Transverse colon (tissue), 4 donors: ENCODE measurements at regions not wholly inside any gene's neighbourhood (a gene's known extent, or its start where the extent isn't known, plus 50 kb on each side); places are given as distances from the start of the nearest gene placed in this dataset.

Experiments
- DNase-seq: peaks from one replicate; pipeline ENCODE4 v3.0.0-alpha.2; 2019
- H3K27ac ChIP-seq, 4 donors: fragments of 200-600 bp; sonication (generic); 2 replicates each; pipeline ENCODE4 v1.5.1; 2016 to 2018; ENCODE audit warnings: inconsistent platforms in 4 of 4
- H3K27me3 ChIP-seq: fragments of 200-600 bp; sonication (generic); 2 replicates; pipeline ENCODE4 v1.5.1; 2017; ENCODE audit warnings: inconsistent platforms
- H3K36me3 ChIP-seq, 4 donors: fragments of 200-600 bp; sonication (generic); 2 replicates each; pipeline ENCODE4 v1.5.1; 2017 to 2019; ENCODE audit warnings: inconsistent platforms in 4 of 4
- H3K4me1 ChIP-seq, 4 donors: fragments of 200-600 bp; sonication (generic); 2 replicates each; pipeline ENCODE4 v1.5.1; 2017 to 2020; ENCODE audit warnings: inconsistent platforms in 4 of 4
- H3K4me3 ChIP-seq, 4 donors: fragments of 200-600 bp; sonication (generic); 1 replicate in 1 of 4; 2 replicates in 3 of 4; pipeline versions ENCODE4 v1.5.1 to v1.6.1; 2017 to 2019; ENCODE audit warnings: inconsistent platforms in 4 of 4
- H3K9me3 ChIP-seq, 2 donors: fragments of 200-600 bp; sonication (generic); 2 replicates each; pipeline ENCODE4 v1.5.1; 2017 to 2019; ENCODE audit warnings: inconsistent platforms in 2 of 2
- CTCF ChIP-seq, 5 experiments: fragments of 200-600 bp in 3 of 5; fragments of 450-650 bp in 2 of 5; sonication (generic) in 3 of 5; IDR thresholded peaks; 1 replicate in 2 of 5; 2 replicates in 3 of 5; pipeline ENCODE4 v1.5.1; 2016 to 2017; ENCODE audit warnings: antibody characterized with exemption in 5 of 5, inconsistent platforms in 3 of 5, mild to moderate bottlenecking in 2 of 5, moderate library complexity in 1 of 5
- EP300 ChIP-seq: sonication (generic); formaldehyde crosslinking; IDR thresholded peaks from one replicate; pipeline ENCODE4 v1.6.1; 2017; ENCODE audit warnings: antibody characterized with exemption, low read depth
- POLR2A ChIP-seq: fragments of 450-650 bp; IDR thresholded peaks from one replicate; pipeline ENCODE4 v1.6.1; 2016; ENCODE audit warnings: antibody characterized with exemption, mild to moderate bottlenecking, moderate library complexity
- POLR2AphosphoS5 ChIP-seq, 3 donors: sonication (generic); formaldehyde crosslinking; IDR thresholded peaks; one replicate each; pipeline ENCODE4 v1.6.1; 2016; ENCODE audit warnings: antibody characterized with exemption in 3 of 3
- WGBS, 2 donors: methylation state at CpG; one replicate each; pipeline ENCODE4 v1.1.5; 2018; ENCODE audit warnings: low coverage in 1 of 2; 5-methylcytosine and 5-hydroxymethylcytosine counted together
- in situ Hi-C, 4 donors: fragments of 200-750 bp; cut with MboI; loops; one replicate each; pipeline versions ENCODE4 v1.15.0 to v1.15.1; 2017; ENCODE audit warnings: low sequenced_read_pairs in 3 of 4, low pct_ligation_motif_present in 1 of 4, low pct_unique_long_range_greater_than_20kb in 1 of 4
- intact Hi-C: fragments of 100-400 bp; cut with DNase I; formaldehyde crosslinking; loops from one replicate; pipeline ENCODE4 v1.15.1; 2023; ENCODE audit warnings: low total_unique reads

- peak; percentile 10 for DNase-seq
- no peaks in the 10 kb centered on the region for H3K9me3 ChIP-seq
- intact Hi-C loops (no loop called here), in situ Hi-C loops (no loop called here)
- peaks cover 0 to 13% (median 2%) of the 10 kb centered on the region in 4 donors for H3K4me1 ChIP-seq
- TF ChIP-seq POLR2AphosphoS5 (IDR thresholded peaks at IDR 0.05) (peak; percentile 55 to 65 (median 59)), CTCF (IDR thresholded peaks at IDR 0.05) (no peak)
- H3K4me3 ChIP-seq = no peak overlapping the region
- H3K27me3 ChIP-seq = no peaks in the 10 kb centered on the region
- peak overlapping the region in 3 of 4 donors; percentile 39 to 64 (median 42) for H3K27ac ChIP-seq
- no peaks in the 10 kb centered on the region for H3K36me3 ChIP-seq
- WGBS, 2 donors = 45 to 48% methylated on average over 6 of the region's 6 CpGs
Measured at GRCh38 chr1:192951691-192952460, 107.3 kb downstream of the UCHL5 start.

- peak overlapping the region in 3 of 4 donors; percentile 39 to 64 (median 42) for H3K27ac ChIP-seq
Measured at GRCh38 chr1:192952646-192953045, 106.5 kb downstream of the UCHL5 start.

GRCh38 chr1:192954705-192955265 is 104.4 kb downstream of the UCHL5 start:
- DNase-seq = no peak
- Histone ChIP-seq H3K27me3 (no peaks in the 10 kb centered on the region), H3K36me3 (no peaks in the 10 kb centered on the region), H3K9me3 (no peaks in the 10 kb centered on the region), H3K4me1 (peaks cover 0 to 13% (median 2%) of the 10 kb centered on the region in 4 donors), H3K27ac (no peak overlapping the region), H3K4me3 (no peak overlapping the region)
- WGBS, 2 donors = 52 to 71% methylated on average over 7 of the region's 7 CpGs
- intact Hi-C loops = no loop called here
- TF ChIP-seq EP300 = no peak
- in situ Hi-C loops = no loop called here

More at GRCh38 chr1:192952646-192953045, 106.5 kb downstream of the UCHL5 start:
- H3K9me3 ChIP-seq = no peaks in the 10 kb centered on the region
- TF ChIP-seq EP300 = no peak
- no peak for TF ChIP-seq POLR2AphosphoS5 (IDR thresholded peaks at IDR 0.05)
- no peak for TF ChIP-seq POLR2A
- no peak for TF ChIP-seq CTCF (IDR thresholded peaks at IDR 0.05)
- H3K27me3 ChIP-seq = no peaks in the 10 kb centered on the region
- H3K4me3 ChIP-seq = no peak overlapping the region
- intact Hi-C loops (no loop called here), in situ Hi-C loops (no loop called here)
- no peak for DNase-seq
- 76 to 92% methylated on average over 2 of the region's 2 CpGs for WGBS, 2 donors
- peaks cover 0 to 13% (median 2%) of the 10 kb centered on the region in 4 donors for H3K4me1 ChIP-seq
- no peaks in the 10 kb centered on the region for H3K36me3 ChIP-seq

- H3K27me3 ChIP-seq = no peaks in the 10 kb centered on the region
- no peak overlapping the region for H3K4me3 ChIP-seq
- no peaks in the 10 kb centered on the region for H3K9me3 ChIP-seq
- H3K27ac ChIP-seq = no peak overlapping the region
- DNase-seq = no peak
- no peaks in the 10 kb centered on the region for H3K4me1 ChIP-seq
- in situ Hi-C loops = no loop called here
- TF ChIP-seq POLR2AphosphoS5 (IDR thresholded peaks at IDR 0.05) = no peak
- no peak for TF ChIP-seq POLR2A
- TF ChIP-seq EP300 = no peak
- TF ChIP-seq CTCF (IDR thresholded peaks at IDR 0.05) = no peak
- intact Hi-C loops = no loop called here
- H3K36me3 ChIP-seq = no peaks in the 10 kb centered on the region
Measured at GRCh38 chr1:192958350-192958749, 100.8 kb downstream of the UCHL5 start.

GRCh38 chr1:192958871-192959270 is 100.3 kb downstream of the UCHL5 start:
- Histone ChIP-seq H3K27ac (no peak overlapping the region), H3K9me3 (no peaks in the 10 kb centered on the region), H3K4me3 (no peak overlapping the region), H3K36me3 (no peaks in the 10 kb centered on the region), H3K4me1 (no peaks in the 10 kb centered on the region), H3K27me3 (no peaks in the 10 kb centered on the region)
- TF ChIP-seq EP300 (no peak), POLR2A (no peak), CTCF (IDR thresholded peaks at IDR 0.05) (no peak), POLR2AphosphoS5 (IDR thresholded peaks at IDR 0.05) (no peak)
- in situ Hi-C loops = no loop called here
- intact Hi-C loops = no loop called here
- no peak for DNase-seq
